HG03378 (cell line): ENCODE measurements at regions not wholly inside any gene's neighbourhood (a gene's known extent, or its start where the extent isn't known, plus 50 kb on each side); places are given as distances from the start of the nearest gene placed in this dataset.

Experiments used
- ATAC-seq: cut with Tn5 transposase; IDR thresholded peaks from one replicate; pipeline ENCODE4 v1.9.1; 2021; ENCODE audit warnings: mild to moderate bottlenecking, moderate library complexity; ENCODE audit not compliant: unreplicated experiment

DNA sequence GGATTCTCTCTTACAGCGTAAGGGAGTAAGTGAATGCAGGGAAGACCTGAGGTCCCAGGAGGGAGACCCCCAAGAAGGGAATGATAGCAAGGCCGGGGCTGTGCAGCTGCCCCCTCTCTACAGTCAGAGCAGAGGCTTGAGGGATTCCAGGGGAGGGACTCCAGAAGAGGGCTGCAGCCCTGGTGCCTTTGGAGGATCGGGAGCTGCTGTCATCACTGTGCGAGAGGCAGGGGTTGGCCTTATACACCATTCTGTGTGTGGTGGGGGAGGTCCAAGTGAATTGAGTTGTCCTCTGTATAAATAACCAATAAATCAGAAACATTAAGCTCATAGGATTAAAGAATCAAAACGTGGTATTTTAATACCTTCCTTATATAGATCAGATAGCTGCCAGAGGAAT is 114.9 kb downstream of the GLI2 start:
- no peak for ATAC-seq

DNA sequence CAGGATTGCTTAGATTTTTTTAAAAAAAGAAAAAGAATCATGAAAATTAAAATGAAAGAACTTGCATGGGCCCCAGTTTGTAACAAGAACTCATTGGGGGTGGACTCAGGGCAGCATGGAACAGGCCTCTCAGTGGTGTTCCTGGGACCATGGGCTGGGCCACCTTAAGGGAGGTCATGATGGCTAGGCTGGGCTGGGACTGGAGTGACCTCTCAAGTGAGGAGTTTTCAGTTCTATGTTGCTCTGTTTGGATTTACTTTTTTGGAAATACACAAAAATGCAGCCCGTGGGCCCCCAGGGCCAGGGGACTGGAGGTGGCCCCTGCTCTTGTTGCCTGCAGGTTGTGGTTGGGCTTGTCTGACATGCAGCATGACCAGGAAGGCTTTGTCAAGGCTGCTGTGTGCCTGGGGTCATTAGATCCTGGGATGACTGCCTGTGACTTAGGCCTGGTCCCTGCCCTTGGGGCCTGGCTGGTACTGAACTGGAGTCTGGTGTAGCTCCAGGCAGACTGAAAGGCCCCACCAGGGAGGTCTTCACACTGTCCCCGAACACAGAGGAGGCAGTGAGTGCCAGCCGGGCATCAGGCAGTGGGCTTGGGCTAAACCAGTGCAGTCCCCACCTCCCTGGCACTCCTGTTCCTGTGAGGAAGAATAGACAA is 115.6 kb downstream of the GLI2 start:
- no peak for ATAC-seq

DNA sequence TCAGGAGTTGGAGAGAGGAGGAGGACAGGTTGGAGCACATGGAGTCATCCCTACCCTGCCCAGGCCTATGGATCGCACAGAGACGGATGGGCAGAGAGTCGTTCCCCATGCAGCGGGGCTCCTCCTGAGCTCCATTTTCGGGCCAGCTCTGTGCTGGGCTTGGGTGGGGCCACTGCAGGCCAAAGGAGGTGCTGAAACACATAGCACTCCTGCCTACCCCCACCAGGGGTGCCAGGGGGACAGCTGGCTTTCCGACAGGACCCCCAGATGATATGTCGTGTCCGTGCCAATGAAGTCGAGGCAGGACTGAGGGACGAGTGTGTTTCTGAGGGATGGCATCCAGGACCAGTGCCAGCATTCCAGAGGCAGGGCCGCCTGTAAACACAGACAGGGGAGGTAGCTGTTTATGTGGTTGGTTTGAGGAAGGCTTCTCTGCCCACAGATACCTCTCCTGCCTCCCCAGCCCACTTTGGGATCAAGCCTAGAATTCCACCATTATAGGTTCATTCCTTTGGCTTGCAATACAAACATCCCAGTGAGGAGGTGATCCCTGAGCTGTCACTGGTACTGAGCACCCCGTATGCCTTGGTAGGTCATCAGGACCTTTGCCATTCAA is 116.6 kb downstream of the GLI2 start:
- ATAC-seq, result no peak

DNA sequence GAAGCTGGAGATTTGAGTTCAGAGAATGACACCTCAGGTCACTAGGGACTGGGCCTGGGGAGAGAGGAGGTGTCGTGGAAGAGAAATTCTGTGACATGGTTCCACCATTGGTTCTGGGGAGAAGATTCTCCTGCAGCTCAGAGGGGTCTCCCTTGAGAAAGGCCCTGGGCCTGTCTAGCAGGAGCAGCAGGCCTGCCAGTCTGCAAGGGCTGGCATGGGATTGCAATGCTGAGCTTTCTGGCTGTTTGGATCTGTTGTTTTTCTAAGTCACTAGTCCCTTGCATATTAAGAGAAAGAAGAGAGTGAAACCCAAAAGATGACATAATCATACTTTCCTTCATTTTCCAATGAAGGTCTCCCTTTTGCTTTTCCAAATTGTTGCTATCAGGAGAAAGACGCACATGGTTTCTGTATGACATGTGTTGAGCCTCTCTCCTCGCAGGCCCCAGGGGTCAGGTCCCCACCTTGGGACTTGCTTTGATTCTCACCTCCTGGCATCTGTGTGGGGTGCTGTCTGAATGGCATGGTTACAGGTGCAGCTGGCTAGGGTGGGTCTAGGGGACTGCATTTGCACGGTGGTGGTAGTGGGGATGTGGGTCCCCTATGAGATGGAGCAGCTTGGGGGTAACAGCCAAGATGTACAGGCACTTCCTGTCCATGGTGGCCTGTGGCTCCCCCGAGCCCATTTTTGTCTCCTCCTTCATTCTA is 117.8 kb downstream of the GLI2 start:
- ATAC-seq, result no peak

DNA sequence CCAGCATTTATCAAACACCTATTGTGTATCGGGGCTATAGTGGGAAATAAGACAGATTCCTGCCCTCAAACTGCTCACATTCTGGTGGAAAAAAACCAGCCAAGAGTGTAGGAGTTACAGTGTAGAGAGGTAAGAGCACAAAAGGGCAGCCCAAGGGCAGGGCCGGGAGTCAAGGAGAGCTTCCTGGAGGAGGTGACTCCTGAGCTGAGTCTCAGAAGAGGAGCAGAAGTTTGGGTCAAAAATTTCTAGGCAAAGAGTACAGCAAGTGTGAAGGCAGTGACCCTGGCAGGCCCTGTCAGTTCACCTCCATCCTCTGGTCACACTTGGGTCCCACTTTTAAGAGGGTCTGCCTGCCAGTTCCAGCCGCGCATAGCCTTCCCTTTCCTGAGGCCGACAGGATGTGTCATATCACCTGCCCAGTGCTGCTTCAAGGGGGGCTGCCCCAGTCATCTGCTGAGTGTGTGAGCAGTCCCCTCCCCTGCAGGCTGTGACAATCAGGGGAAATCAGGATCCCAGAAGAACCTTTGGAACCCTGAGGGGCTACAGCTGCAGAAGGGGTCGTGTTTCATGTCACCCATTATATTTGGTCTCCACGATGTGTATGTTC is 118.4 kb downstream of the GLI2 start:
- no peak for ATAC-seq

DNA sequence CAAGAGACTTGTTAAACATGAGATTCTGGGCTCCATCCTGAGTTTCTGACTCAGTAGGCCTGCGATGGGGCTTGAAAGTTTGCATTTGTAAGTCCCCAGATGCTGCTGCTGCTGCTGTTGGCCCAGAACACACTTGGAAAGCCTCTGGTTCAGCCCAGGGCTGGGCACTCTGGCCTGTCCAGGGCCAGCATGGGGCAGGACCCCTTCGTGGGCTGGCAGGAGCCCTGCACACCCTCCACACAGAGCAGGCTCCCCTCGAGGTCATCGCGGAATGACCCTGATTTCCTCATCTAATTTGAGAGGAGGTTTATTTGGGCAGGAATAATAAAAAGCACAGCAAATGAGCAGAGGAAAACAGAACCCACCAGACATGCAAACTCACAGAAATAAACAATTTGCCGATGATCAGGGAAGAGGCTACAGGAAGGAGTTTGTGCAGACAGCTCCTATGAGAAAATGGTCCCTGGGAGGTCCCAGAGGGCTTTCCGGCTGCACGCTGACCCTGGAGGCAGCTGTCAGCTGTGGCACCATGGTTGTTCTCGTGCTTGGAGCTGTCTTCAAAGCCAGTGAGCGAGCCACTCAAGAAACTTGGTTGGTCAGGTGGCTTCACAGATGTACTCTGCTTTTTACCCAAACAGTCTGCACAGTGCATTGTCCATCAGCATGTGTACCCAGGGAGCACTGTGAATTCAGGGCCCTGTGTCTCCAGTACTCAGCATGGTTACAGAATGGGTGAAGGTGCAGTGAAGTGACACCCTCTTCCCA is 119.3 kb downstream of the GLI2 start:
- ATAC-seq, result no peak

DNA sequence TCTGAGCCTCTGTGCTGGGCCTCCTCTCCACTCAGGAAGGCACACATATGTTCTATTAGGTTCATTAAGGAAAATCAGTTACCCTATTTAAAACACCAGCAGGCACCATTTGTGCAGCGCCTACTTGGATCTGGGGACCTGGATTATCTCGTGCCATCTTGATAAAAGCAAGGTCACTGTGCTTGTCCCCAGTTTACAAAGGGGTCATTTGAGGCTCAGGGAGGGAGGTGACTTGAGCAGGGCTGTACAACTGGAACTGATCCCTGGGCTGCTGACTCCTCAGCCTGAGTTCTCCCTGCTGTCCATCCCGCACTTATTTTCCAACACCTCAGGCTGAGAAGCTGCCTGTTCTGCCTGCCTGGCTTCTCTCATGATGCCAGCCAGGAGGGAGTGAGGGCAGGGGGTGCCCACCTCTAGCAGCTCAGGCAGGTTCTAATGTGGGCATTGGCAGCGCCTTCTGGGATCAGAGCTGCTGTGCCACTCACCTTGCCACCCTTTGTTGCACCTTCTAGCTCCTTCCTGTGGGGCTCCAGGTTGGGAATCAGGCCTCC is 120.3 kb downstream of the GLI2 start:
- ATAC-seq, result no peak

DNA sequence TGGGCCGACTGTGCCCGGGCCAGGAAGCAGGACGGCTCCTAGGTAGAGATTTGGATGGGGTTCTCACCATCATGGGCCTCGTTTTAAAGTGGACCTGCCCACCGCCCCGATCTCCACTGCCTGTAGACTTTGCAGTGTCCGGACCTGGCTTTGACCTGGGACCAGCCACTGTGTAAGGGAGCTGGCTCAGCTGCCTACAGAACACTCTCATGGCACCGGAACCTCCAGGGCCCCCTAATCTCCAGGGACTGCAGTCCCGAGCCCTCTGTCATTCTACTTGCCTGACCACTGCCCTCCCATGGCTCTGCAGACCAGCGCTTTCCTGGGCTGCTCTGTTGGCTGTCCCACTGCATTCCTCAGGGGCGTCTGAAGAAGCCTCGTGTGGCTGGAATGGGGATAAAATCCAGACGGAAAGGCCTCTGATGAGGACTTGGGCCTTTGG is 120.8 kb downstream of the GLI2 start:
- no peak for ATAC-seq

DNA sequence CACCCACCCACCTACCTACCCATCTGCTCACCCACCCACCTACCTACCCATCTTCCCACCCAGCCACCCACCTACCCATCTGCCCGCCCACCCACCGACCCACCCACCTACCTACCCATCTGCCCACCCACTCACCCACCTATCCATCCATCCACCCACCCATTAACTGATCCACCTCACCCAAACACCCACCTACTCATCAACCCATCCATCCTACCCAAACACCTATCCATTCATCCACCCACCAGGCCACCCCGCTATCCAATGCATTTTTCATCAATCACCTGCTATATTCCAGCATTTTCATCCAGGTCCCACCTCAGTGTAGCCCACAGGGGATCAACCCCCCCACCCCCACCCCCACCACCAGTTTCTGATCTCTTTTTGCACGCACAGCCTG is 121.8 kb downstream of the GLI2 start:
- ATAC-seq, result no peak

DNA sequence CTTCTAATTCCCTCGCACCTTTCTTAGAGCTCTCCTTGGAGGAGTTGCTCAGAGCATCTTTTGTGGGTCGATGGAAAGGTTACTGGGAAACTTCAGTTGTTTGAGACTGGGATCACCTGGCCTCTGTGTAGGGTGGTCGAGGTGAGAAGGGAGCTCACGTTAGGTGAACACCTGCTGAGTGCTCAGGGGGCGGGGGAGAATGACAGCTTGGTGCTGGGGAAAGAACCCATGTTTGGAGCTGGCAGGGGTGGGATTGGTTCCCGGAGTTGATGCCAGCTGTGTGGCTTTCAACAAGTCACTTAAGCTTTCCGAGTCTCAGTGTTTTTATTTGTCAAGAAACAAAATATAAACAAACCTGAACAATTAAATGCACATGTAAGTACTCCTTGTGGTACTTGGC is 122.3 kb downstream of the GLI2 start:
- no peak for ATAC-seq

DNA sequence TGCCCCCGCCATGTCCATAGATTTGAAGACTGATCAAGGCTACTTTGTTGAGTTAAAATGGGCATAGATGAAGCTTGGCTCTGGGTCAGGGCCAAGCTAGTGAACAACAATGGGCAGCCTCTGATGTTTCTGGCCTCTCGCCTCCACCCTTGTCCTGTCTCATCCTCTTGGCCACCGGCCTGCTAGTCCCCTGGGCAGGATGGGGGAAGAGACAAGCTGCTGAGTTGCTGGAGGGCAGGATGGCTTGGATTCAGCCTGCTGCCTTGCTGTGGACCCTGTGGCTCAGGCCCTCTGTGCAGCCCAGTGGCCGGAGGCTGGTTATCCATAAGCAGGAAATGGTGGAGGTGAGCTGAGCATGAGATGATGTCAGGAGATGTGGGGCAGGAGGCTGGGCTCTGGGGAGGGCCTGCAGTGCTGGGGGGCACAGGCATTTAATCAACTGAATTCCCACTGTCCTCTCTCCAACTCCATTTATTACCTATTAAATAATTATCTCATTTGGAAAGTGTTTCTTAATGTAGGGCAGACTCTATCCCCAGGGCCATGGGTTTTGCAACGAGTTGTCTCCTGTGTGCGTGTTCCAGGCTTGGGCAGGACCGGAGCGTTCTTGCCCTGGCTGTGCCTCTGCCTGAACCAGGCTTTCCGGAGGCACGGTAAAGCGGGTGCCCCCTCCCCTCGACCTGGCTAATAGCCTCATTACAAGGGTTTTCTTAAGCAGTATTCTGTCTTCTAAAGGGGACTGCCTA is 122.9 kb downstream of the GLI2 start:
- ATAC-seq, result no peak

DNA sequence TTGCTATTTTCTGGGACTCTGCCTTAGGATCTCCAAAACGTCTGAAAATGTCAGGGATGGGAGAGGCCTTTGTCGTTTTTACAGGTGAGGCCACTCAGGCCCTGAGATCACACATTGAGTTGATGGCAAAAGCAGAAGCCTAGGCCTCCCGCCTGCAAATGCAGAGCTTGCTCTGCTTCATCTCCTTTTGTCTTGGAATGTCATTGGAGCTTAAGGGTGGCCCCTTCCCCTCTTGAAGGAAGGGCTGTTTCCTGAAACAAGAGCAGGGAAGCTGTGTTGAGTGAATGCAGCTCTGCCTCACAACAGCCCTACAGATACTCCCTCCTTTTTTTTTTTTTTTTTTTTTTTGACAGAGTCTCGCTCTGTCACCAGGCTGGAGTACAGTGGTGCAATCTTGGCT is 123.5 kb downstream of the GLI2 start:
- ATAC-seq, result no peak

DNA sequence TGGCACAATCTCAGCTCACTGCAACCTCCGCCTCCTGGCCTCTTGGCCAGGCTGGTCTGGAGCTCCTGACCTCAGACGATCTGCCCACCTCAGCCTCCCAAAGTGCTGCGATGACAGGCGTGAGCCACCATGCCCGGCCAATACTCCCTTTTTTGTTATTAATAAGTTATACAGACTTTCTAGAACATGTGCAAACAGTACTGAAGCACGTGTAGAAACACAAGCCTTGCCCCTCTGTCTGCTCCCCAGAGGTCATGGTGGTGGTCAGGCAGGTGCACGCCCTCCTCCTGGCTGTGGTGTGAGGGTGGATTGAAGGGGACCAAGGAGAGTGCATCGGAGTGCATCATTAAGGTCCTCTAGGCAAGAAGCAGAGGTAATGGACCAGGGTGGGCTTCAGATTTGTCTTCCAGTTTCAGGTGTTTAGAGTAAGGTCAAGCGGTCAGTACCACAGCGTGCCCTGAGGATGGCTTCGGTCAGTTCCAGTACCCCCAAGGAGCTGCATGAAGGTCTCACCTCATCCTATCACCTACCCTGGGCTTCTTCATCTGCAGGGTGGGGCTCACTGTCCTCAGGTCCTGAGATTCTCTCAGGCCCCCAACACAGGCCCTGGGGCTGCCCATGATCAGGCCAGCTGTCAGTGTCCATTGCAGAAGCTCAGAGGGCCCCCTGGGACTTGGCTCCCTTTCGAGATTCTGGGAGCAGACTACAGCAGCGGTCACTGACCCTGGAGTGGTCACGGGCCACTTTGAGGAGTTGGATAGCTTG is 124.3 kb downstream of the GLI2 start:
- ATAC-seq, result no peak

DNA sequence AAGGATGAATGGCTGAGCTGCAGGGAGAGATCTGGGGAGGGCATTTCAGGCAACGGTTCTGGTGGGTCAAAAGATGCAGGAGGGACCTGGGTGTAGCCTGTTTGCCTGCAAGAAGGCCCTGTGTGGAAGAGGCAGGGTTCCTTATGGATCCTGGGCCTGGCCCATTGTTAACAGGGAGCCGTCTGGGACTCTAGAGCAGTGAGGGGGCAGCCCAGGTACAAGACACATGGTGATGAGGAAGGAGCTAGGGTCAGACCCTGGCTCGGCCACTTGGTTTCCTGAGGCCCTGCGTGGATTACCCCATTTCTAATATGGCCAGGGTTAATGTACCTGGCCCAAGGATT is 124.9 kb downstream of the GLI2 start:
- ATAC-seq, result no peak

DNA sequence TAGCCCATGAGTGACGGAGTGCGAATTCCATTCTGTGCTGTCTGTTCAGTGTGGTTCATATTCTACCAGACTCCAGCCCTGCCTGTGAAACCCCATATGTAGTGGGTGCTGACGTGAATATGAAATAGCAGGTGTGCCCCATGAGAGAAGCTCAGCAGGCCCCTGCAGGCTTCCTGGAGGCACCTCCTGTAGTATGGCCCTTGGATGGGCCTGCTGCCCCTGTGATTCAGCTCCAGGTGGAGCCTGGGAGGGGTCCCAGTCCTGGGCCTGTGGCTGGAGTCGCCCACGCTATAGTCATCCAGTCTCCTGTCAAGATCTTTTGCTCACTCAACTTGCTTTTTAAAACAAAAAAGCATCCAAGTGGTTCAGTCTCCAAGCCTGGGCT is 125.5 kb downstream of the GLI2 start:
- no peak for ATAC-seq

DNA sequence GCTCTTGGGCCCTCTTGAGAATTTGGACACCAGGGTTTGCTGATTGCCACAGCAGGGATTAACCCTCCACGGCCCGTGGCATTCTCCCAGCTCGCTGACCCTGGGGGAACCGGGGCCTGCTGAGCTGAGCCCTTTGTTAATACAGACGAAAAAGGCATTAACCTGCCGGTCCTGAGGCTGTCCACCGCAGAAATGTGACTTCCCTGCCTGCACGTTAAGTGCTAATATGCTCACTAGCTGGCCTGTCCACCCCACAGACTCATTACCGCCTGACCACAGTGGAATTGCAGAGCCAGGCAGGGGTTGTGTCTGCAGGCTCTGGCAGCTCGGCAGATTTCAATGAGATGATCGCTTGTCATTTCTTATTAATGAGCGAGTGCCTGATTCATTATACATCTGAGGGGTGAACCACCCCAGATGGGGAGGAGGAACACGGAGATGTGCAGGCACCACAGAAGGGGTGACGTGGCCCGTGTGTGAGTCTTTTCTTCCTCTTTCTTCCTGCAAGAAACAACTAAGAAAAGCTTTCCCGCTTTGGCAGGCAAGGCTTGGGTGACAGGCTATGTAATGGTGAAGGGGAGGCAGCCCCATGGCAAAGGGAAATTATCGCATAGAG is 126.0 kb downstream of the GLI2 start:
- no peak for ATAC-seq

DNA sequence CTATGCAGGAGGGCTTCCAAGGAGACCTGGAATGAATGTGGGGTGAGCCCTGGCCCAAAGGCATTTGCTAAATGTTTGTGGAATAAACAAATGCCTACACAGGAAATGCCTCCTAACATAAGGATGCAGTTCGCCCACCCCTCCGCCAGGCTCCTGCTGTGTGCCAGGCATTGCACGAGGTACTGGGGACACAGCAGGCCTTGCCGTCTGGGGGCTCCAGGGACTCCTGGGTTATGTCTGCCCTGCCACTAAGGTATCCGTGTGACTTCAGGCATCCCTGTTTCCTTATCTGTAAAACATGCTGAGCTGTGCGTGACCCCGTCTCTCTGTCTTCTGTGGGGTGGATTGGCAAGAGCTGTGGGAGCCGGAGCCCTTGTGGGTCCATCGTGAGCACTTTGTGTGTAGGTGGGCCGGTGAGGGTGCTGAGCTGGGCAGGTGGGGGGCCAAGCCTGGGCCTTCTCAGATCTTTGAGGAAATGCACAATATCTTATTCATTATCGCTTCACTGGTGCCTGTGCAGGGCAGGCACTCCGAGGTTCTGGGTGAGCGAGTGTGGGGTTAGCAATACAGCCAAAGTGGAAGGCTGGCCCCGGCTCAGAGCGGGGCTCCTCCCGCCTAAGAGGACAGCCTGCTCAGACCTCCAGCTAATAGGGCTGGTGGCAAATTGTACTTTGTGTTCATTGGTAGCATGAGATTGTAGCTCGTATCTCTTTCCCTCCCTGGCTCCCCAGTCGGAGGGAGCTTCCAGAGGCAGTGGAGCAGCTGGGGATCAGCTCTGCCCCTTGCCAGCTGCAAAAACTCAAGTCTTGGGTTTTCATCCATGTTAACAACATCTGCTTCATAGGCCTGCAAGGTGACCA is 126.8 kb downstream of the GLI2 start:
- ATAC-seq, result no peak

DNA sequence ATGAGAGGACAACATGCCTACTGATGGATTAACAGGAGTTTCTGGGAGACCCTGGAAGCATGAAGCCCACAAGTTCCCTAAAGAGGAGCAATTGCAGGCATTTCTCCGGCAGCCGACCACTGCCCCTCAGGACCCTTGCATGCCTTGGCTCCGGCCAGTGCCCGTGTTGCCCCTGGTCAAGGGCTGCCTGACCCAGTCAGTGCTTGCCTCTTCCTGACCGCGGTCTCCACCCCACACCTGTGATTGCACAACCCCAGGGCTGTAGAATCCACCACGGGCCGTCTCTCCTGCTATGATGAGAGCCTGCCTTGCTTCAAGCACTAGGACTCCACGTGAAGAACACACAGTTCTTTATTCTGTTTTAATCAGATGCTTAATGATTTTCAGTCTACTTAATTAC is 127.5 kb downstream of the GLI2 start:
- ATAC-seq, result no peak
